Left colon (tissue), 2 donors: ENCODE measurements at regions not wholly inside any gene's neighbourhood (a gene's known extent, or its start where the extent isn't known, plus 50 kb on each side); places are given as distances from the start of the nearest gene placed in this dataset.

ENCODE experiments used
- ATAC-seq: fragments of 200-7000 bp; cut with Tn5 transposase; one replicate; pipeline ENCODE4 v1.9.1; 2020; ENCODE audit warnings: mild to moderate bottlenecking, moderate library complexity
- DNase-seq, 2 donors: peaks; one replicate each; pipeline ENCODE4 v3.0.0-alpha.2; 2020
- intact Hi-C, 2 donors: fragments of 100-400 bp; cut with DNase I in 1 of 2; cut with micrococcal nuclease in 1 of 2; formaldehyde crosslinking; loops; one replicate each; pipeline versions ENCODE4 v1.11.2 to v1.14.0; 2022; cut with DNase I, micrococcal nuclease
- donor health status: DM: no; HTN: no; CAD: no.
- donor health status: DM: yes; HTN: yes; CAD: no.

DNA sequence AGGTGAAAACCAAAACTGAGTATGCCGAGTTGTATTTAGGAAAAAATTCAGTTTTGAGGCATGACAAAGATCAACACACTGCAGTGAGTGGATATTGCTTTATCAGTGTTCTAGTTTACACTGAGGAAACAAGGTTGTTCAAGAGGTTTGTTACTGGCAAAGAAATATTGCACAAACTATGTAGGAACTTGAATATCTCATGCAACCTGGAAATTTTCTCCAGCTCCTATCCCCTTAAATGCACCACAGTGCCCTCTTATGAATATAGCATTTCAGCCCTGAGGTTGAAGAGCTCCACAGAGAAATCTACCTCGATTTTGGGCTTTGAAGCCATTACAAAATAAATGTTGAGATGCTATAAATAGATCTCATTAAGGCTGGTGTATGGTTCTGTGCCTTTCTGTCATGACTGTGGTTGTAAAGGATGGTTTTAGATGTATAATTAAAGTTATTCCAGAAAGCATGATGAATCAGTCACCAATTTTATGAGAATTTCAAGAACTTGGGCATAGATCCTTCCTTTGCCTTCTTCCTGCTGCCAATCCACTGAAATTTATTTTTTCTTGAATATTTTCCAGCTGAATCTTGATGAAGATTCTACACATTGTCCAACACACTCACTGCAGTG is 159.3 kb downstream of the SPATA31D1 start:
- DNase-seq (no peak), ATAC-seq (no peak)
- intact Hi-C loops, result no loop called here

DNA sequence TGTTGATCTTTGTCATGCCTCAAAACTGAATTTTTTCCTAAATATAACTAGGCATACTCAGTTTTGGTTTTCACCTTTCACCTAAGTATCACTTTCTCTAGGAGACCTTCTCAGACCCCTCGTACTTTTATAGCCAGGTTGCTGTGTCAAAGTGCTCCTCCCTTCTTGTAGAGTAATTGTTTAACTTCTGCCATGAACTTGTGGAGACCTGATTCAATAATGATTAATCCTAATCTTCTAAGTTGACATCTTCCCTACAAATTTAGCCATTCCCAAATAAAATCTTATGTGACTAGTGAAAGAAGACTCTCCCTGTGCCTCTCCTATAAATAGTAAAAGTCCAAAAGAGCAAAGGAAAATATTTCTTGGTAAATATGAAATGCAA is 159.8 kb downstream of the SPATA31D1 start:
- intact Hi-C loops, result no loop called here
- no peak for ATAC-seq
- DNase-seq, result no peak

DNA sequence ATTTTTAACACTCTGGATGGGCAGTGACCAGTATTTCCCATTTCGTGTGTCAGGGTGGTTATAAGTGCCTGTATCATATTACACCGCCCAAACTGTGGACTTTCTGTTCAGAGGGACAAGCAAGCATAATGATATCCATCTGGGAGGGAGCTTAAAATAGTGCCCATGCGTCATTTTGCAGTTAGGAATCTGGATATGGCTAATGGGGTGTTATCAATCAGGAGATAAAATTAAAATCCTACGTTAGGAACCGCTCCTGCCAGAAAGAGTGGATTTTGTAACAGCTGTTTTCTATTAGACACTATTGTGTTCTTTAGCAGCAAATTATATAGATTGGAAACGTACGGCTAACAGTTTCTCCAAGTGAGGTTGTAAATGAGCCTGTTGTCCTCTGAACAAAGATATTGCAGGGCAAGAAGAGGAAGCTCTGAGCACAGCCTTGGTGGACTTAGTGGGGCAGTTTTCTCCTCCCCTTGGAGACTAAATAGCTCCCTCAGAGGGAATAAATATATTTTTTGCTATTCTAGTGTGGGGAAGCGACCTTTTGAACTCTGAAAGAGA is 160.4 kb downstream of the SPATA31D1 start:
- DNase-seq, result no peak
- intact Hi-C loops, result no loop called here
- no peak for ATAC-seq

DNA sequence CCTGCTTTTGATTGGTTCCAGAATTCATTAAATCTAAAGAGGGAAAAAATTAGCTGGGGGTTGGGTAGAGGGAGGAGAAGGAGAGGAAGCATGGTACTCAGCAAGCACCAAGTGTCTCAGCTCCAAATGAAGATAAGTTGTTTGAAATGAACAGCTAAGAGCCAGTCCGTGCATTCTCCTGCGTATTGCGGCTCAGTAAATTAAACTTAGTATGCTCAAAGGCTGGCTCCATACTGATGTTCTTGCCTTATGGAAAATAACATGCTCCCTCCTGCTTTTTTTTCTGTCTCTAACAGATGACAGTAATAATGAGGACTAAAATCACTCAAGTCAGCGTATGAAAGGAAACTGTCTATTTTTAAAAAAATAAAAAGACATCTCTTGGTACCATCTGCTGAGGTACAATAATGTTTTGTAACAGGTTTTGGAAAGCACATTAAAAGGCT is 161.0 kb downstream of the SPATA31D1 start:
- DNase-seq (no peak), ATAC-seq (no peak)
- intact Hi-C loops, result no loop called here

DNA sequence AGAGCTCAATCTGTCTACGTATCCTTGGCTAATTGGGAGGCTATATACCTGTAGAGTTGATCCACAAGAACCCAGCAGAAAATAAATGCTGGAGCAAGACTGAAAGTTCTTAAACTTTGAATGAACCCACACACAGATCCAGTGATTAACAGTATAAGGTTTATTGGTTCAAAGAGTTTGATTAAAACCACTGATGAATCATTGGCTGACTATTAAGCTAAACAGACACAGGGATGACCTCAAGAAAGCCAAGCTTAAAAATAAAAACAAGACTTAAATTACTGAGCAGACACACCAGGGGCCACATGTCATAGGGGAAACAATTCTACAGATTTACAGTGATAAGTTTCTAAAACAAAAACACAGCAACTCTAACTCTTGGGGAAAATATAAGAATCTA is 163.6 kb downstream of the SPATA31D1 start:
- ATAC-seq, result no peak
- DNase-seq, result no peak
- intact Hi-C loops, result no loop called here

DNA sequence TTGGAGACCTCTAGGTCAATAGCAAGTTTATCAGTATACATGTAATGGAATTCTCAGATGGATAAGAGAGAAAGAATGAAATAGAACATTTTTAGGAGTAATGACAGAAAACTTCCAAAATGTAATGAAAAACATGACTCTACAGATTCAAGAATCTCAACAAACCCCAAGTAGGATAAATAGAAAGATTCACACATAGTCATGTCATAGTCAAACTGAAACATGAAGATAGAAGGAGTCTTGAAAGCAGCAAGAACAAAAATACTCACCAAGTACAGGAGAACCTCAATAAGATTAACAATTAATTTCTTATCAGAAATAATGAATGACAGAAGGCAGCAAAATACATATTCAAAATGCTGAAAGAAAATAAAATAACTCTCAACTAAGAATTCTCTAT is 164.5 kb downstream of the SPATA31D1 start:
- ATAC-seq (no peak), DNase-seq (no peak)
- intact Hi-C loops, result no loop called here

DNA sequence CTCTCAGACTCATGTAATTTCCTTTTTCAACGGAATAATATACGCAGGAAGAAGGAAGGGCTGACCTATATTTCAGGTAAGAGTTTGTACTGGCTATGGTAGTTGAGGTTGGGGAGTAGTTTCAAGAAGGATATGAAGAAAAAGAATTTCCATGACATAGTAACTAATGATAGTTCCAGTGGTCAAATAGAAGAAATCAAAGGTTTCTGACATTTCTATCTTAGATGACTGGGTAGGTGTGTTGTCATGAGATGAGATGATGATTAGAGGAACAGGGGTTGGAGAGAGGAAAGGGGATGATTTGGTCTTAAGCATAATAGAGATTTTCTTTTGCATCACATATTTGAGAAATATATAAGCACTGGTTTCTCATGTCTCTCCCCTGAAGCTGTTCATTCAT is 166.0 kb downstream of the SPATA31D1 start:
- intact Hi-C loops, result no loop called here
- ATAC-seq (no peak), DNase-seq (no peak)

DNA sequence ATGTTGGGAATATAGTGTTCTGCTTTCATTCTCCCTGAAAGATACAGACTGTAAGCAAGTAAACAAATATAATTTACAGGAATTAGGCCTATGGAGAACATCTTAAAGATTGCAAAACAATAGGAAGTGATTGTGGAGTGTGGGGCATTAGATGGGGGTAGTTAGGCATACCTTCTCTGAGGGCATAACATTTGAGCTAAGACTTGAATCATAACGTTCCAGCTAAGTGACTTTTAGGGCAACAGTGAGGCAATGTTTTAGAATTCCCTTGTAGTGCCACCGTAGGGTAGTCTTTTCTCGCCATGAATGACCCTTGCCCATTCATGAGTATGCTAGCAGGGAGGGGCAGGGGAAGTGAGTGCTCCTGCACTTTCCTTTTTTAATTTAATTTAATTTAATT is 173.3 kb downstream of the SPATA31D1 start:
- intact Hi-C loops, result no loop called here
- ATAC-seq (no peak), DNase-seq (no peak)

DNA sequence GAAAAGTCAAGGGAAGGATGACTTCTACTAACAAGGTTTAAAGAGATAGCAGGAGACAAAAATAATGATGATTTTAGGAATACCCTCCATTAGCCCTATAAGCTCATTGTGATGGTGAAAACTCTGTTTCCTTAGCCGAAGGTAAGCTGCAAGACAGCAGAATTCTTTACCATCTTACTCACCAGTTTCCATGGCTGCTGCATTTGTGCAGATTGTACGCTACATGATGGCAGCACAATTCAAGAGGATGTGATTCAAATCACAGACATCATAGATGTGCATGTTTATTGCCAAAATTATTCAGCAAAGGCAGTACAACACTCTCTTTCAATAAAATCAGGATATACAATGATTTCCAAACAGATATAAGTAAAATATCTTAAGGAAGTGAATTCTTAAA is 175.6 kb downstream of the SPATA31D1 start:
- ATAC-seq (no peak), DNase-seq (no peak)
- intact Hi-C loops, result no loop called here

DNA sequence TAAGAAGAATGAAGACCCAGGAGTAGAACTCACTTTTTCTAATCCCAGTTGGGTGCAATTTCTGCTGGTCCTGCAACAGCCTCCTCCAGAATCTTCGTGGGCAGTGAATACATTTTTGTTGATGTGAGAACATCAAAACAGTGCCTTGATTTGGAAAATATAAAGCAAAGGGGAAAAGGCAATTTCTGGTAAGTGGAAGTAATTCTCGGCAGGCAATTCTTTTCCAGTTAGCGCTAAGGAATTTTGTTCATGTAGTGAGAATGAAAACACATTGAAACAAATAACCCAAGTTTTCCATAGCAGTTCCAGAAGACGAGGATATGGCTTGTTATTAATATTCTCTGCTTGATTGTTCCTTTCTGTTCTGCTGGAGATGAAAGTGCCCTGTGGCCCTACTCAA is 178.7 kb downstream of the SPATA31D1 start:
- DNase-seq (no peak), ATAC-seq (no peak)
- intact Hi-C loops, result no loop called here

DNA sequence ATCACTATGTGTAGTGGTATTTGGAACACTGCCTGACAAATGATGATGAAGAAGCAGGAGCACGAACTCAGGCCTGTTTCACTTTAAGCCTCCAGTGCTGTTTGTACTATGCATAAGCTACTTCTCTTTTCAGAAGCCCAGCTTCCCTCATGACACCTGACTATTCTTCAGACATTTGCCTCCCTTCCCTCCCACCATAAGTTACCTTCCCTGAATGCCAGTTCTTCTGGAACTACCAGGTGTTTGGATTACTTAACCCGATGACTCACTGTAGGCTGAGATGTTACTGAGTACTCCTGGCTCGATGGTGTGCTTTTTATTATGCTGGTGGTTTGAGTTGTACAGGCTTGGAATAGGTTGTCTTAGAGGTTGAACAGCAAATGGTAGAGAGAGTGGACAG is 180.0 kb downstream of the SPATA31D1 start:
- ATAC-seq (peak; percentile 25), DNase-seq (no peak)
- intact Hi-C loops, result no loop called here

DNA sequence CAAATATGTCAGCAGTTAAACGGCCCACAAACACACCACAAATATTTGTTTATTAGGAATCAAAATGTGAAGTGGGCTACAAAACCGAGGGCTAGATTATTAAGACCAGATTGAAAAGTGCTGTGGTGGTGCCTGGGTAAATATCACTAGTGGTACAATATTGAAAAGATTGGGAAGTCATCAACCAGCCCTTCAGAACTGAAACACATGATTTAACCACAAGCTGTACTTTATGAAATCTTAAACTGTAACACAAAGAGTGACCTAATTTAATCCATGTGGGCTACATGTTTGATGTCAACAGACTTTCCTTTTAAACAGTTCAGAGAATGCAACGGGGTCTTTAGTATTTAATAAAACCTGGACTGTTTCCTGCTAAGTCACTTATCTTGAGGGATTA is 182.3 kb downstream of the SPATA31D1 start:
- DNase-seq (no peak), ATAC-seq (no peak)
- intact Hi-C loops, result no loop called here

DNA sequence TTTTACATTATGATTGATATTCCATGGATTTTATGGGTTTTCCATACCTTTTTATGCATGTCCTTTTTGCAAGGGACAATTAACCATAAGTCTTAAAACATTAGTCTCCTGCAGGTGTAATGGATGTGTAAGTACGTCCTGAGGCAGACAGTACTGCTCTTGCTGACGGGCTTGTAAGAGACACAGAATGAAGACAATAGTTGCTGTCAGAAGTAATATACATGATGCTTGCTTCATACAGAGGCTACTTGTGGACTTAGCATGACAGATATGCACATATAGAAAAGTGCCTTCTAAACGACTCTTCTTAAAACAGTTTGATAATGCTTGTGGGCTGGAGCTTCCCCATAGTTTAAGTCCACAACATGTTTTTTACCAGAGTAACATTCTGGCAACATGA is 182.7 kb downstream of the SPATA31D1 start:
- no peak for DNase-seq
- no peak for ATAC-seq
- intact Hi-C loops, result no loop called here

DNA sequence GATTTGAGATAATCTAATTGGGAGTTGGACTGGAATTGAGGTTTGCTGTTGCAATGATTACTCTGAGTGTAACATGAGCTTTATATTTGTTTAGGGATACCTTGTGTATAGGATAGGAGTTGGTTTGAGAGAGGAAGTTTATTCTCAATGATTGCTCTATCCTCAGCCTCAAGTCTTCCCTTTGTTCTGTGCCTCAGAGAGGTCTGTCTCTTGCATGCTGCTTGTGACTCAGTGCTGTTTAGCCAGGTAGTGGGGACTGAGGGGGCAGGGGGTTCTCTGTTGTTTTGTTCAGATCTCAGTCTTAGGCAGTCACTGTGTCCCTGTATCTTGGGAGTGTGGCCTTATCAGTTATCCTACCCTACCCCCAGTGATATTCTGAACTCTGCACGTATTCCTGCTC is 192.1 kb downstream of the SPATA31D1 start:
- intact Hi-C loops, result no loop called here
- no peak for ATAC-seq

DNA sequence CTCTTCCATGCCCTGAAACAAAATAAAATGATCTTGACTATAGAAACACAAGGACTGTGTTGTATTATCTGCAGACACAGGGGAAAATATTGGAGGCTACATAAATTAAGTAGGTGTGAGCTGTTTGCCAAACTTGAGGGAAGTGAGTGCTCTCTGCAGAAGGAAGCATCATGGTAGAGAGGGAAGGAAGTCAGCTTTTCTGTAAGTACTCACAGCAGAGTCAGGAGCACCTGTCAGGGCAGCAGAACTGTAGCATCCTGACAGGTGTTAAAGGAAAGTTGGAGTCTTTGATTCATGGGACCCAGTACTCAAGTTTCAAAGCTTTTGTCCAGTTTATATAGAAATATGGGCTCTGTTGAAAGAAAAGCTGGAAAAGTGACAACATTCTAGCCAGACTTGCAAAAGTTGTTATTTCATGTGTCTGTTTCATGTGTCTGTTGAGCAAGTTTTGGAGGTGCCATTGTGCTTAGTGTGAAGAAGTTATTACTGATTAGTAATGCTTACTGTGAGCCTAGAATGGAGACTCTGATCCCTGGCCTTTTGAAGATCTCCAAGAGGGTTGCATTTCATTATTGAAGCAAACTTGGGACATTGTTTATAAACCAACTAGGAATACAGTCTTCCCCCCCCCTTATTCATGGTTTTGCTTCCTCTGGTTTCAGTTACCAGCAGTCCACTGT is 194.7 kb downstream of the SPATA31D1 start:
- ATAC-seq (no peak), DNase-seq (no peak)
- intact Hi-C loops, result no loop called here

More for the DNA sequence above, 192.1 kb downstream of the SPATA31D1 start:
- no peak for DNase-seq

DNA sequence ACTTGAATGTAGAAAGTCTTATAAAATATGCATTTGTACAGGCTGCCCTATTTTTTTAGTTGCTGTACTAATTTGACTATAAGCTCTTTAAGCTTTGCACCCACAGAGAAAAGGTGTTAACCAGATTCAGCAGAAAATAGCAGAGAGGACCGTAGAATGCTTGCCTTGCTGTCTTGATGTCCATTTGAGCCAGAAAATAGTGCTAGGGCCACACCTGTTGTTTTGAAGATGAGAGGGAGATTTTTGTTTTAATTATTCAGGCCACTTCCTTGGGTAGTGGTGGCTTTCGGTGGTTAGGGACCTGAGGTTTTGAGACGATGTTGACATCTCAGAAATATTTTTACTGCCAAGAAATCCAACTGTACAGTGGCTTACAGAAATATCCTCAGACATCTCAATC is 196.0 kb downstream of the SPATA31D1 start:
- intact Hi-C loops, result no loop called here
- no peak for ATAC-seq
- no peak for DNase-seq

DNA sequence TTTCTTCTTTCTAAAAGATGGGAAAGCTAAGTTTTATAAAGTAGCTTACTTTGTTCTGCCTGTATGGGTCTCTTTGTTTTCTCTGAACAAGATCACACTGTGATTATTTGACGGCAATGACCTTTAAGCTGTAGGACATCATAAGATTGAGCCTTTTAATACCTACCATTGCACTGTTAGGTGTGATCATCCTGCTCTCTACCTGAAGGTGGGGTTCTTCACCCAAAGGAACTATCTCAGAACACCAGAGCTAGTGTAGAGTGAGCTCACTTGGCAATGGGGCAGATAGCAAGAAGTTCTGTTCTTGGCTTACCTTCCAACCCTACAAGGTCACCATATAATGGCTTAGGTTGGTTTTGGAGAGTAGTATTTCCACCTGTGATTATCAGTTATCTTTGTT is 200.2 kb downstream of the SPATA31D1 start:
- ATAC-seq, result peak; percentile 60
- intact Hi-C loops, result no loop called here
- no peak for DNase-seq

DNA sequence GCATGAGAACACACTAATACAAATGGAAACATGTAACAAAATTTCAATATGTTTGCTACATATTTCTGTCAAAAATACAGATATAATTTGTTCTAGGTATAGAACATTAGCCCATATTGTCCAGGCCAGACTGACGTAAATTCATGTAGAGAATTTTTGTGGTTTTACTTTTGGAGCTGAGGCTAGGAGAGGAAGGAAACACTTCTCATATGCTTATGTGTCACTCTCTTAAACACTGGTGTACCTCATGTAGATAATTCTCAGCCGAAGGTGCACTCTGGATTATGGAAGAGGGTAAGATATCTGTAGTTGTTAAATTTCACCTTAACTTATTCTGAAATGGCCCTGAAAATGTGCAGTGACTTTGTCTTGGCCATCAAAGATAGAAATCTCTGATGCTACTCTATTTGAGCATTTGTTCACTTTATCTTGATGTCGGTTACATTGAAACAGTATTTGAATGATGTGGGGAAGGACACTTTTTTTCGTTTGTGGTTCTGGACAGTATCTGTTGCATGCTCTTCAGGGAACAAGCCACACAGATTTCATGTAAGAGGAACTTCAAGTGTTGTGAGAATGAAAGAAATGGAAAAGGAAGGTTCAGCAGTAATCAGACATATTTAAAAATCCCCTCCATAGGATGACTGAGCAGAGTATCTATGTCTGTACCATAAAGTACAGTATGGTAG is 202.7 kb downstream of the SPATA31D1 start:
- ATAC-seq (no peak), DNase-seq (no peak)
- intact Hi-C loops, result no loop called here

DNA sequence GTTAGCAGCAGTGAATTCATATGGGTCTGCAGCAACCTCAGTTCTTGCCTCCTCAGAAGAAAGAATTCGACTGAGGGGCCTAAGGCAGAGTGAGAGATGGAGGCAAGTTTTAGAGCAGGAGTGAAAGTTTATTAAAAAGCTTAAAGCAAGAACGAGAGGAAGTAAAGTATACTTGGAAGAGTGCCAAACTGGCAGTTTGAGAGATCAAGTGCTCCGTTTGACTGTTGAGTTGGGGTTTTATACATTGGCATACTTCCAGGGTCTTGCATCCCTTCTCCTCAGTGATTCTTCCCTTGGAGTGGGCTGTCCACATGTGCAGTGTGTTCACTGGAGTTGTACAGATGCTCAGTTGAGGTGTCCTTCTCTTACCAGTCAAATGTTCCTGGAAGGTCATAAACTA is 203.6 kb downstream of the SPATA31D1 start:
- intact Hi-C loops, result no loop called here
- ATAC-seq, result no peak
- DNase-seq, result no peak
